Ascending aorta (tissue), 2 donors: ENCODE measurements at regions not wholly inside any gene's neighbourhood (a gene's known extent, or its start where the extent isn't known, plus 50 kb on each side); places are given as distances from the start of the nearest gene placed in this dataset.

Experiments
- DNase-seq, 2 donors: peaks; one replicate each; pipeline ENCODE4 v3.0.0-alpha.2; 2019; ENCODE audit warnings: low spot score in 2 of 2
- H3K27ac ChIP-seq, 2 donors: fragments of 200-600 bp; sonication (generic); one replicate each; pipeline ENCODE4 v1.5.1; 2016 to 2017; ENCODE audit warnings: mild to moderate bottlenecking in 1 of 2
- H3K27me3 ChIP-seq: fragments of 200-600 bp; sonication (generic); one replicate; pipeline ENCODE4 v1.5.1; 2017
- H3K36me3 ChIP-seq, 2 donors: fragments of 200-600 bp; sonication (generic); one replicate each; pipeline ENCODE4 v1.5.1; 2016
- H3K4me1 ChIP-seq, 2 donors: fragments of 200-600 bp; sonication (generic); one replicate each; pipeline ENCODE4 v1.5.1; 2016 to 2017; ENCODE audit warnings: mild to moderate bottlenecking in 1 of 2
- H3K4me3 ChIP-seq, 2 donors: fragments of 200-600 bp; sonication (generic); one replicate each; pipeline ENCODE4 v1.5.1; 2016 to 2017; ENCODE audit warnings: mild to moderate bottlenecking in 1 of 2
- H3K9me3 ChIP-seq, 2 donors: fragments of 200-600 bp; sonication (generic); one replicate each; pipeline ENCODE4 v1.5.1; 2016
- intact Hi-C: fragments of 100-400 bp; cut with DNase I; formaldehyde crosslinking; loops from one replicate; pipeline ENCODE4 v1.15.1; 2023
- TF ChIP-seq, protein P1 (sequence below), 3 experiments: fragments of 200-600 bp in 2 of 3; fragments of 450-650 bp in 1 of 3; sonication (generic) in 2 of 3; IDR thresholded peaks; one replicate each; pipeline ENCODE4 v1.5.1; 2016 to 2019; ENCODE audit warnings: antibody characterized with exemption in 3 of 3, mild to moderate bottlenecking in 1 of 3, moderate library complexity in 1 of 3

DNA sequence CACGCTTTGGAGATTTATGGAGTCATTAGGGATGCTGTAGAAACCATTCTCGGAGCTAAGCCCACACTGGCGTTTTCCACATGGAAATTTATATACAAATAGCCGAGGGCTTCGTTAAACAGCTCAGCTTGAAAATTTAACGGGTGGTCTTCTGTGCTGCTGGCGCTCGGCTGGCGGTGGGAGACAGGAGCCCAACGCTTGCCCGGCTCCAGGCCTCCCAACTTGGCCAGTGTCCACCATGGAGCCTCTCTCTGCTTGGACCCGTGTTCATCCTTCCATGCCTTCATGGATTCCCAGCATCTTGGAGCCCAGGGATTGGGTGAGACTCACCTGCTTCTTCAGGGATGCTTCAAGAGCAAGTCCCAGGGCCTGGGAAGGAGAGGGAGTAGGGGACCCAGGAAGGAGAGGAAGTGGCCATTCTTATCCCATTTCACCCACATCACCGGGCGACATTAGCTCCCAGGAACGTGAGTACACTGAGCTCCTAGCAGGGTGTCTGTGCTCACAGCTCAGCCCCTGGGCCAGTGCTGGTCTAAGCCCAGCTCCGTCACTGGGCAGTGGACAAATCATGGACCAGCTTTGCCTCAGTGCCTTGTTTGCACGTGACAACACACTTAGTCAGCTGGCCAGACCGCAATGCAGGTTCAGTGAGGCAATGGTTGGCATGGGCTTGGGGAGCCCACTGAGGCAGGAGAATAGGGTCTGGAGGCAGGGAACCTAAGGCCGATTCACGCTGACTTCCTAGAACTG is 944.3 kb downstream of the BRD1 start:
- no peak overlapping the region for H3K27ac ChIP-seq
- intact Hi-C loops, result no loop called here
- peak in 1 of 2 donors; percentile 31 for DNase-seq
- no peaks in the 10 kb centered on the region for H3K36me3 ChIP-seq
- TF ChIP-seq, protein P1, sequence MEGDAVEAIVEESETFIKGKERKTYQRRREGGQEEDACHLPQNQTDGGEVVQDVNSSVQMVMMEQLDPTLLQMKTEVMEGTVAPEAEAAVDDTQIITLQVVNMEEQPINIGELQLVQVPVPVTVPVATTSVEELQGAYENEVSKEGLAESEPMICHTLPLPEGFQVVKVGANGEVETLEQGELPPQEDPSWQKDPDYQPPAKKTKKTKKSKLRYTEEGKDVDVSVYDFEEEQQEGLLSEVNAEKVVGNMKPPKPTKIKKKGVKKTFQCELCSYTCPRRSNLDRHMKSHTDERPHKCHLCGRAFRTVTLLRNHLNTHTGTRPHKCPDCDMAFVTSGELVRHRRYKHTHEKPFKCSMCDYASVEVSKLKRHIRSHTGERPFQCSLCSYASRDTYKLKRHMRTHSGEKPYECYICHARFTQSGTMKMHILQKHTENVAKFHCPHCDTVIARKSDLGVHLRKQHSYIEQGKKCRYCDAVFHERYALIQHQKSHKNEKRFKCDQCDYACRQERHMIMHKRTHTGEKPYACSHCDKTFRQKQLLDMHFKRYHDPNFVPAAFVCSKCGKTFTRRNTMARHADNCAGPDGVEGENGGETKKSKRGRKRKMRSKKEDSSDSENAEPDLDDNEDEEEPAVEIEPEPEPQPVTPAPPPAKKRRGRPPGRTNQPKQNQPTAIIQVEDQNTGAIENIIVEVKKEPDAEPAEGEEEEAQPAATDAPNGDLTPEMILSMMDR (IDR thresholded peaks at IDR 0.05), result no peak
- no peaks in the 10 kb centered on the region for H3K4me1 ChIP-seq
- H3K27me3 ChIP-seq, result no peaks in the 10 kb centered on the region
- H3K4me3 ChIP-seq, result no peak overlapping the region
- no peaks in the 10 kb centered on the region for H3K9me3 ChIP-seq

DNA sequence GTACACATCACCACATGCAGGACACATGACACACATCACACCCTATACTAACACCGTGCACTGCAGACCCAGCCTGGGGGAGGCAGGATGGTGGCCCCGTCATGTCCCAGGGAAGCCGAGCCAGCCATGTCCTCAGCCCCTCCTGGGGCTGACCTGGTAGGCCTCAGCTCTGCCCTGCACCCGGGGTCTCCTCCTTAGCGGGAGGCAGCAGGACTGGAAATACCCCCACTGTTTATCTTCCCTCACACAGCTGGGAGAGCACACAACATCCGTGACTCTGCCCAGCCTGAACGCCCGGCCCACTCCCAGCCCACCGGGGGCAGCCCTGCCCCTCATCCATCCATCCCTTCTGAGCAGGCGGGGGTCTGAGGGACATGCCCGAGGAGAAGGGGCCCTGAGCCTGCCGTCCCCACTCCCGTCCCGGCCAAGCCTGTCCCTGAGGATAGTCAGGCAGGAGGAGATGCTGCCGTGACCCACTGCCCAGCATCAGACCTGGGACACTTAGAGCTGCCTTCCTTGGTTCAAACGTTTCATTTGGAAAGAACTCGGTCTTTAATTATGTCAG is 945.0 kb downstream of the BRD1 start:
- no peak overlapping the region for H3K4me3 ChIP-seq
- H3K9me3 ChIP-seq, result no peaks in the 10 kb centered on the region
- H3K27ac ChIP-seq, result no peak overlapping the region
- TF ChIP-seq, protein P1 (IDR thresholded peaks at IDR 0.05), result no peak
- DNase-seq, result peak in 1 of 2 donors; percentile 19
- H3K27me3 ChIP-seq, result no peaks in the 10 kb centered on the region
- no peaks in the 10 kb centered on the region for H3K36me3 ChIP-seq
- intact Hi-C loops, result no loop called here
- no peaks in the 10 kb centered on the region for H3K4me1 ChIP-seq

DNA sequence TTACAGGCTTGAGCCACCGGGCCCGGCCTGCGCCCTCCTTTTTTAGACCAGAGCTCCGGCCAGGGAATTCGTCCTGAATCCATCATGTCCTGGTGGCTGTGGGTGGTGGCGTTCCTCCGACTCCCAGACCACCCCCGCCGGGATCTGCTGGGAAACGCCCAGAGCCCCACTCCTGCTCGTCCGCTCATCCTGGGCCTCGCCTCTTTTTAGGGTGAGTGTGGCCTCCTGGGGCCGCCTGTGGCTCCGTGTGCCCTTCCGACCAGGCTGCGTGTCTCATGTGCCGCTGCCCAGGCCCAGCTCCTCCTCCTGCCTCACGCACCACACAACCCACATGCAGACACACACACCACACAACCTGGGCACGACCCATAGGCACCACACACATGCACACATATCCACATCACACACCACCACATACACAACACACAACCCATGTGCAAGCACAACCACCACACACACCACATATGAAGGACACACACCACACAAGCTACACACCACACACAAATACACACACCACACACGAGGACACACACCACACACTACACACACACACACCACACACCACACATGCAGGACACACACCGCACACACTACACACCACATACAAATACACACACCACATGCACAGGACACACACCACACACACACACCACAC is 946.2 kb downstream of the BRD1 start:
- no peak overlapping the region for H3K27ac ChIP-seq
- no peaks in the 10 kb centered on the region for H3K36me3 ChIP-seq
- intact Hi-C loops, result no loop called here
- H3K9me3 ChIP-seq, result no peaks in the 10 kb centered on the region
- no peak overlapping the region for H3K4me3 ChIP-seq
- DNase-seq, result peak in 1 of 2 donors; percentile 50
- no peaks in the 10 kb centered on the region for H3K27me3 ChIP-seq
- H3K4me1 ChIP-seq, result no peaks in the 10 kb centered on the region
- TF ChIP-seq, protein P1 (IDR thresholded peaks at IDR 0.05), result no peak

DNA sequence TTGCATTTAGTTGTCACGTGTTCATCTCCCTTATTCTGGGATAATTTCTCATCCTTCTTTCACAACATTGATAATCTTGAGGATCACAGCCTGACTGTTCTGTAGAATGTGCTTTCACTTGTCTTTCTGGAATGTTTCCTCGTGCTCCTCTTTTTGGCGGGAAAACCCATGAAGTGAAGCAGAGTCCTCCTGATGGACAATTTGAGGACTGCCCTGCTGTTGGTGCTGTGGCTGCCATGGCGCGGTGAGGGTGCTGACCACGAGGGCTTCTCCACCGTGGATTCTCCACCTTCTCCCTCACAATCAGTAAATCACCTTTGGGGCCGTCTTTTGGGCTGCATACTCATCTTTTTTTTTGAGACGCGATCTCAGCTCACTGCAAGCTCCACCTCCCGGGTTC is 946.9 kb downstream of the BRD1 start:
- DNase-seq, result peak in 1 of 2 donors; percentile 4
- intact Hi-C loops, result no loop called here
- H3K9me3 ChIP-seq, result no peaks in the 10 kb centered on the region
- no peak overlapping the region for H3K4me3 ChIP-seq
- no peaks in the 10 kb centered on the region for H3K4me1 ChIP-seq
- H3K36me3 ChIP-seq, result no peaks in the 10 kb centered on the region
- H3K27me3 ChIP-seq, result no peaks in the 10 kb centered on the region
- H3K27ac ChIP-seq, result no peak overlapping the region
- TF ChIP-seq, protein P1 (IDR thresholded peaks at IDR 0.05), result no peak

DNA sequence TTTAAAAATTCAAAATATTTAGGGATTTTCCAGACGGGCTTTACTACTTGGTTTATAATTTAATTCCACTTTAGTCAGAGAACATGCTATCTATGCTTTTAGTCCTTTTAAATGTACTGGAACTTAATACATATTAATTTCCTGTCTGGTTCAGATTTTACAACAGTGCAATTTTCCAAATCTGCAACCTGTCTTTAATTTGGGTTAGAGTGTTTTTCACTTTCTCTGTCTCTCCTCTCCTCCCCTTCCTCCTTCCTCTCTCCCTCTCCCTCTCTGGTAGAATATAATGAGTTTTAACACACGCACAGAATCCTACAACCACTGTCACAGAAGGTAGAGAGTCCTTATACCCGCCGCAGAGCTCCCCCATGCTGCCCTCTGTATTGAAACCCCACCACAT is 950.7 kb downstream of the BRD1 start:
- Histone ChIP-seq H3K36me3 (no peaks in the 10 kb centered on the region), H3K27ac (no peak overlapping the region), H3K9me3 (no peaks in the 10 kb centered on the region), H3K4me3 (no peak overlapping the region), H3K27me3 (no peaks in the 10 kb centered on the region), H3K4me1 (no peaks in the 10 kb centered on the region)
- intact Hi-C loops, result no loop called here
- TF ChIP-seq, protein P1 (IDR thresholded peaks at IDR 0.05), result no peak
- no peak for DNase-seq
